ENCODE measurements at regions not wholly inside any gene's neighbourhood (a gene's known extent, or its start where the extent isn't known, plus 50 kb on each side); places are given as distances from the start of the nearest gene placed in this dataset.

DNA sequence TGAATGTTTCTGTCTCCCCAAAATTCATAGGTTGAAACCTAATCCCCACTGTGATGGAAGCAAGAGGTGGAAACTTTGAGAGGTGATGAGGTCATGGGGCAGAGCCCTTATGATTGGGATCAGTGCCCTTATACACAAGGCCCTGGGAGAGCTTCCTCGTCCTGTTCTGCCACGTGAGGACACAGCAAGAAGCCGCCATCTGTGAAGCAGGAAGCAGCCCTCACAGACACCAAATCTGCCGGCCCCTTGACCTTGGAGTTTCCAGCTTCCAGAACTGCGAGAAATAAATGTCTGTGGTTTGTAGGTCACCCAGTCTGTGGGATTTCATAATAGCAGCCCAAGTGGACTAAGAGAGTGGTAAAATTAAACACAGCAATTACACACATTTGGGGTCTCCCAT lies 737.4 kb downstream of the UQCRFS1 start:
- TF ChIP-seq YY1 (IDR thresholded peaks at IDR 0.05; ENCODE audit: insufficient read depth, insufficient read length) (no peak), ZNF274 (IDR thresholded peaks at IDR 0.05; ENCODE audit: low read depth, low read length) (no peak)

All from NT2/D1 (cell line).